ENCODE measurements at regions not wholly inside any gene's neighbourhood (a gene's known extent, or its start where the extent isn't known, plus 50 kb on each side); places are given as distances from the start of the nearest gene placed in this dataset.

GRCh38 chr1:56153276-56153675, 426.1 kb downstream of the PLPP3 start:
- no peak for TF ChIP-seq CTCF (IDR thresholded peaks at IDR 0.05)
- H3K9me3 Mint-ChIP-seq = peaks cover 0 to 2% (median 0%) of the 10 kb centered on the region in 7 donors
- Histone ChIP-seq H3K4me2 (replicated peaks; ENCODE audit: extremely low read depth, low read length, poor library complexity, severe bottlenecking) (no peak overlapping the region), H4K20me1 (ENCODE audit: insufficient read depth, low read length) (no peaks in the 10 kb centered on the region), H3K79me2 (ENCODE audit: insufficient read depth, low read length) (no peaks in the 10 kb centered on the region), H3K27me3 (ENCODE audit: control insufficient read depth in 2 of 2, insufficient read depth in 2 of 2, low read length in 2 of 2) (no peaks in the 10 kb centered on the region), H3K36me3 (replicated peaks in 1 of 2; ENCODE audit: control insufficient read depth in 1 of 2, insufficient read depth in 2 of 2, low read length in 2 of 2) (no peaks in the 10 kb centered on the region), H3K9me3 (replicated peaks in 1 of 2; ENCODE audit: control insufficient read depth in 1 of 2, insufficient read depth in 1 of 2, low read length in 2 of 2) (no peaks in the 10 kb centered on the region), H2AFZ (ENCODE audit: insufficient read depth, low read depth, low read length, poor library complexity, severe bottlenecking) (no peak overlapping the region), H3K4me3 (replicated peaks in 1 of 3; ENCODE audit: low read depth in 2 of 3, low read length in 3 of 3) (no peak overlapping the region), H3K27ac (ENCODE audit: low read depth in 1 of 2, low read length in 2 of 2) (no peak overlapping the region), H3K9ac (ENCODE audit: insufficient read depth, low read length, poor library complexity, severe bottlenecking) (no peak overlapping the region), H3K4me1 (ENCODE audit: control insufficient read depth in 1 of 2, insufficient read depth in 2 of 2, low read length in 2 of 2) (no peaks in the 10 kb centered on the region)
- intact Hi-C loops (cut with micrococcal nuclease) = no loop called here
- peaks cover 1 to 2% (median 1%) of the 10 kb centered on the region in 3 donors for H3K27me3 Mint-ChIP-seq (ENCODE audit: low read depth in 3 of 3)
- no peak overlapping the region for H3K4me3 Mint-ChIP-seq
- no peak for DNase-seq
- whole genome bisulfite sequencing (ENCODE audit: insufficient coverage) = no CpG with 5 or more reads among the region's 2 CpGs
- H3K27ac Mint-ChIP-seq = no peak overlapping the region
- H3K36me3 Mint-ChIP-seq = no peaks in the 10 kb centered on the region
- H3K4me1 Mint-ChIP-seq = no peaks in the 10 kb centered on the region

GRCh38 chr1:56152635-56153034, 426.7 kb downstream of the PLPP3 start:
- H3K4me3 ChIP-seq (replicated peaks in 1 of 3; ENCODE audit: low read depth in 2 of 3, low read length in 3 of 3) = no peak overlapping the region
- H3K27me3 ChIP-seq (ENCODE audit: control insufficient read depth in 2 of 2, insufficient read depth in 2 of 2, low read length in 2 of 2) = no peaks in the 10 kb centered on the region
- no peaks in the 10 kb centered on the region for H3K9me3 ChIP-seq (replicated peaks in 1 of 2; ENCODE audit: control insufficient read depth in 1 of 2, insufficient read depth in 1 of 2, low read length in 2 of 2)
- no peak for DNase-seq
- no peak overlapping the region for H3K4me3 Mint-ChIP-seq
- peaks cover 0 to 1% (median 1%) of the 10 kb centered on the region in 3 donors for H3K27me3 Mint-ChIP-seq (ENCODE audit: low read depth in 3 of 3)
- H3K27ac Mint-ChIP-seq = no peak overlapping the region
- H3K4me2 ChIP-seq (replicated peaks; ENCODE audit: extremely low read depth, low read length, poor library complexity, severe bottlenecking) = no peak overlapping the region
- no peak overlapping the region for H2AFZ ChIP-seq (ENCODE audit: insufficient read depth, low read depth, low read length, poor library complexity, severe bottlenecking)
- H3K27ac ChIP-seq (ENCODE audit: low read depth in 1 of 2, low read length in 2 of 2) = no peak overlapping the region
- WGBS (ENCODE audit: insufficient coverage) = 100% methylated on average over 1 of the region's 3 CpGs
- H3K79me2 ChIP-seq (ENCODE audit: insufficient read depth, low read length) = no peaks in the 10 kb centered on the region
- no peaks in the 10 kb centered on the region for H3K4me1 ChIP-seq (ENCODE audit: control insufficient read depth in 1 of 2, insufficient read depth in 2 of 2, low read length in 2 of 2)
- peaks cover 0 to 2% (median 0%) of the 10 kb centered on the region in 7 donors for H3K9me3 Mint-ChIP-seq
- no peaks in the 10 kb centered on the region for H4K20me1 ChIP-seq (ENCODE audit: insufficient read depth, low read length)
- TF ChIP-seq CTCF (IDR thresholded peaks at IDR 0.05) = no peak
- H3K4me1 Mint-ChIP-seq = no peaks in the 10 kb centered on the region
- no peak overlapping the region for H3K9ac ChIP-seq (ENCODE audit: insufficient read depth, low read length, poor library complexity, severe bottlenecking)
- no peaks in the 10 kb centered on the region for H3K36me3 ChIP-seq (replicated peaks in 1 of 2; ENCODE audit: control insufficient read depth in 1 of 2, insufficient read depth in 2 of 2, low read length in 2 of 2)
- H3K36me3 Mint-ChIP-seq = no peaks in the 10 kb centered on the region
- intact Hi-C loops (cut with micrococcal nuclease) = no loop called here

Measured in CD14-positive monocyte (primary cell).